ENCODE measurements at regions not wholly inside any gene's neighbourhood (a gene's known extent, or its start where the extent isn't known, plus 50 kb on each side); places are given as distances from the start of the nearest gene placed in this dataset.
A peak's percentile ranks its signal among the peaks of the same experiment; 100 is the strongest.

DNA sequence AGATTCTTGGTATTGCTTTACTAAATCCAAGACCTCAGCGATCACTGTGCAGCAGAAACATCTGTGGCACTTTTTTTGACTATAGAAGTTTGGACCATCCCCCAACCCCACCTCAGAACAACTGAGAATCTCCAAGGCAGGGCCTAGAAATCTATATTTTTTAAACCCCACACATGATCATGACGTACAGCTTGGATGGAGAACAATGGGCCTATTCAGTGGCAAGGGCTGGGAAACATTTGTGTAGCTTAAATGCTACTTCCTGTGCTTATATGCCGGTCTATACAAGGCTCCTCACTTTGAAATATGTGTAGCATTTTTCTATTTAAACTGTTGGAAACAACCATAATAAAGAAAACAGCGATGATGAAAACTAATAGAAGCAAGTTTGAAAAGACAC is 55.1 kb upstream of the SPRED1 start:
- in situ Hi-C loops (cut with MboI; ENCODE audit: low sequenced_read_pairs): loop anchor here (25.0 kb wide), 1 partner anchor 465 kb away; no protein-coding TSS in a partner anchor
- Histone ChIP-seq H4K91ac (ENCODE audit: insufficient read depth, low read depth, low read length) (no peak overlapping the region), H3K4me1 (ENCODE audit: control insufficient read depth, insufficient read depth, low read length) (no peaks in the 10 kb centered on the region)

More for the DNA sequence above, 55.1 kb upstream of the SPRED1 start:
- Histone ChIP-seq H3K79me1 (ENCODE audit: low read depth in 1 of 2, low read length in 2 of 2) (no peaks in the 10 kb centered on the region), H3K9me1 (ENCODE audit: insufficient read depth, low read length) (no peaks in the 10 kb centered on the region), H3K4ac (ENCODE audit: low read depth, low read length) (no peak overlapping the region), H3K4me3 (ENCODE audit: insufficient read depth, low read depth, low read length) (no peak overlapping the region), H3K14ac (replicated peaks; ENCODE audit: low read depth, low read length) (no peak overlapping the region), H2AFZ (replicated peaks; ENCODE audit: low read length, poor library complexity) (no peak overlapping the region), H3K36me3 (ENCODE audit: control insufficient read depth, insufficient read depth, low read length) (no peaks in the 10 kb centered on the region), H3K9me3 (ENCODE audit: control insufficient read depth, insufficient read depth, low read length) (no peaks in the 10 kb centered on the region), H3K4me2 (ENCODE audit: low read depth, low read length) (no peak overlapping the region), H3K18ac (ENCODE audit: low read depth, low read length) (no peak overlapping the region), H2AK5ac (ENCODE audit: low read depth, low read length) (no peak overlapping the region), H3K23ac (ENCODE audit: low read depth, low read length) (no peak overlapping the region), H3K27ac (ENCODE audit: insufficient read depth, low read length) (no peak overlapping the region), H3K9ac (ENCODE audit: low read depth, low read length) (no peak overlapping the region), H2BK20ac (ENCODE audit: low read depth, low read length) (no peak overlapping the region), H4K8ac (ENCODE audit: low read depth in 2 of 2, low read length in 2 of 2) (no peak overlapping the region), H2AK9ac (replicated peaks; ENCODE audit: low read depth, low read length, poor library complexity) (no peak overlapping the region), H4K20me1 (ENCODE audit: insufficient read depth, low read length) (no peaks in the 10 kb centered on the region), H2BK15ac (ENCODE audit: low read depth, low read length) (no peak overlapping the region), H3K56ac (ENCODE audit: extremely low read depth, insufficient read depth, low read length) (no peak overlapping the region), H2BK120ac (ENCODE audit: low read depth, low read length) (no peak overlapping the region), H3K27me3 (ENCODE audit: control insufficient read depth, insufficient read depth, low read length) (peaks cover 4% of the 10 kb centered on the region; the same call in 1 of the 2 replicates), H4K5ac (ENCODE audit: low read depth, low read length) (no peak overlapping the region), H2BK5ac (ENCODE audit: low read depth, low read length, poor library complexity, severe bottlenecking) (no peak overlapping the region)
- dilution Hi-C loops (cut with HindIII; ENCODE audit: low sequenced_read_pairs, unreplicated experiment) (no loop called here), intact Hi-C loops (cut with micrococcal nuclease) (loop anchor here (2.0 kb wide), 1 partner anchor 37 kb away; no protein-coding TSS in a partner anchor)
- POLR2A ChIA-PET (ENCODE audit: unreplicated experiment): no interaction called here
- TF ChIP-seq CEBPB (IDR thresholded peaks at IDR 0.05; ENCODE audit: low read depth, low read length): no peak
- TF ChIP-seq FOS (IDR thresholded peaks at IDR 0.05; ENCODE audit: low read depth, low read length): no peak
- TF ChIP-seq, protein P1, sequence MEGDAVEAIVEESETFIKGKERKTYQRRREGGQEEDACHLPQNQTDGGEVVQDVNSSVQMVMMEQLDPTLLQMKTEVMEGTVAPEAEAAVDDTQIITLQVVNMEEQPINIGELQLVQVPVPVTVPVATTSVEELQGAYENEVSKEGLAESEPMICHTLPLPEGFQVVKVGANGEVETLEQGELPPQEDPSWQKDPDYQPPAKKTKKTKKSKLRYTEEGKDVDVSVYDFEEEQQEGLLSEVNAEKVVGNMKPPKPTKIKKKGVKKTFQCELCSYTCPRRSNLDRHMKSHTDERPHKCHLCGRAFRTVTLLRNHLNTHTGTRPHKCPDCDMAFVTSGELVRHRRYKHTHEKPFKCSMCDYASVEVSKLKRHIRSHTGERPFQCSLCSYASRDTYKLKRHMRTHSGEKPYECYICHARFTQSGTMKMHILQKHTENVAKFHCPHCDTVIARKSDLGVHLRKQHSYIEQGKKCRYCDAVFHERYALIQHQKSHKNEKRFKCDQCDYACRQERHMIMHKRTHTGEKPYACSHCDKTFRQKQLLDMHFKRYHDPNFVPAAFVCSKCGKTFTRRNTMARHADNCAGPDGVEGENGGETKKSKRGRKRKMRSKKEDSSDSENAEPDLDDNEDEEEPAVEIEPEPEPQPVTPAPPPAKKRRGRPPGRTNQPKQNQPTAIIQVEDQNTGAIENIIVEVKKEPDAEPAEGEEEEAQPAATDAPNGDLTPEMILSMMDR (conservative IDR thresholded peaks at IDR 0.05; ENCODE audit: low read depth, low read length): no peak
- no peak for TF ChIP-seq MAFK (IDR thresholded peaks at IDR 0.05; ENCODE audit: low read depth, low read length)
- TF ChIP-seq, protein P2, sequence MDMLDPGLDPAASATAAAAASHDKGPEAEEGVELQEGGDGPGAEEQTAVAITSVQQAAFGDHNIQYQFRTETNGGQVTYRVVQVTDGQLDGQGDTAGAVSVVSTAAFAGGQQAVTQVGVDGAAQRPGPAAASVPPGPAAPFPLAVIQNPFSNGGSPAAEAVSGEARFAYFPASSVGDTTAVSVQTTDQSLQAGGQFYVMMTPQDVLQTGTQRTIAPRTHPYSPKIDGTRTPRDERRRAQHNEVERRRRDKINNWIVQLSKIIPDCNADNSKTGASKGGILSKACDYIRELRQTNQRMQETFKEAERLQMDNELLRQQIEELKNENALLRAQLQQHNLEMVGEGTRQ (IDR thresholded peaks at IDR 0.05; ENCODE audit: low read depth, low read length): no peak
- TF ChIP-seq NFE2L2 (IDR thresholded peaks at IDR 0.05; ENCODE audit: low read depth, low read length): no peak
- TF ChIP-seq MAZ (IDR thresholded peaks at IDR 0.05; ENCODE audit: borderline replicate concordance, low read depth, low read length): no peak
- TF ChIP-seq, protein P3, sequence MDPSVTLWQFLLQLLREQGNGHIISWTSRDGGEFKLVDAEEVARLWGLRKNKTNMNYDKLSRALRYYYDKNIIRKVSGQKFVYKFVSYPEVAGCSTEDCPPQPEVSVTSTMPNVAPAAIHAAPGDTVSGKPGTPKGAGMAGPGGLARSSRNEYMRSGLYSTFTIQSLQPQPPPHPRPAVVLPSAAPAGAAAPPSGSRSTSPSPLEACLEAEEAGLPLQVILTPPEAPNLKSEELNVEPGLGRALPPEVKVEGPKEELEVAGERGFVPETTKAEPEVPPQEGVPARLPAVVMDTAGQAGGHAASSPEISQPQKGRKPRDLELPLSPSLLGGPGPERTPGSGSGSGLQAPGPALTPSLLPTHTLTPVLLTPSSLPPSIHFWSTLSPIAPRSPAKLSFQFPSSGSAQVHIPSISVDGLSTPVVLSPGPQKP (IDR thresholded peaks at IDR 0.05; ENCODE audit: borderline replicate concordance, low read depth, low read length): no peak
- no peak for TF ChIP-seq POLR2A (IDR thresholded peaks at IDR 0.05; ENCODE audit: low read depth, low read length)
- no peak for TF ChIP-seq MXI1 (IDR thresholded peaks at IDR 0.05; ENCODE audit: borderline replicate concordance, low read depth, low read length)
- TF ChIP-seq RCOR1 (IDR thresholded peaks at IDR 0.05; ENCODE audit: insufficient replicate concordance, low read length): no peak
- TF ChIP-seq RFX5 (IDR thresholded peaks at IDR 0.05; ENCODE audit: low read depth, low read length): no peak
- no peak for ATAC-seq (ENCODE audit: low read depth)
- no CpG with 5 or more reads among the region's 4 CpGs for WGBS, 2 experiments (ENCODE audit: extremely low coverage in 2 of 2, insufficient read length in 1 of 2)
- DNase-seq: peak; percentile 11
- BruUV-seq (replicated peaks): no TSS peak
- CTCF ChIA-PET: interaction anchor here (1.3 kb wide), 1 partner anchor 13 kb away, joined by 3 read pairs; no protein-coding TSS in a partner anchor

All from IMR-90 (cell line).